NCI-H69 (cell line): ENCODE measurements at regions not wholly inside any gene's neighbourhood (a gene's known extent, or its start where the extent isn't known, plus 50 kb on each side); places are given as distances from the start of the nearest gene placed in this dataset.

Experiments used
- DNase-seq: peaks from one replicate; lab custom pipeline; 2025; lab: John Stamatoyannopoulos, UW

GRCh38 chr2:30371028-30371689 is 75.9 kb upstream of the LCLAT1 start:
- no peak for DNase-seq

GRCh38 chr2:30371772-30372373 is 75.2 kb upstream of the LCLAT1 start:
- no peak for DNase-seq

- no peak for DNase-seq
Observed at GRCh38 chr2:30372826-30373225, 74.2 kb upstream of the LCLAT1 start.

GRCh38 chr2:30373881-30374302 is 73.2 kb upstream of the LCLAT1 start:
- no peak for DNase-seq

- no peak for DNase-seq
Observed at GRCh38 chr2:30374380-30374779, 72.7 kb upstream of the LCLAT1 start.

GRCh38 chr2:30375915-30376314 is 71.1 kb upstream of the LCLAT1 start:
- DNase-seq, result no peak

- DNase-seq, result no peak
Observed at GRCh38 chr2:30379481-30379880, 67.6 kb upstream of the LCLAT1 start.

- no peak for DNase-seq
Observed at GRCh38 chr2:30380824-30381223, 66.2 kb upstream of the LCLAT1 start.

- DNase-seq, result no peak
Observed at GRCh38 chr2:30382162-30382783, 64.8 kb upstream of the LCLAT1 start.

- peak; percentile 42 for DNase-seq
Observed at GRCh38 chr2:30382995-30383394, 64.1 kb upstream of the LCLAT1 start.

GRCh38 chr2:30385327-30385726 is 61.7 kb upstream of the LCLAT1 start:
- no peak for DNase-seq

GRCh38 chr2:30392097-30392496 is 54.9 kb upstream of the LCLAT1 start:
- no peak for DNase-seq

- DNase-seq, result peak; percentile 80
Observed at GRCh38 chr2:30393510-30393909, 53.5 kb upstream of the LCLAT1 start.

- DNase-seq, result peak; percentile 59
Observed at GRCh38 chr2:30394096-30394495, 53.0 kb upstream of the LCLAT1 start.

- no peak for DNase-seq
Observed at GRCh38 chr2:30396436-30397232, 50.4 kb upstream of the LCLAT1 start.
